ENCODE measurements at regions not wholly inside any gene's neighbourhood (a gene's known extent, or its start where the extent isn't known, plus 50 kb on each side); places are given as distances from the start of the nearest gene placed in this dataset.

- DNase-seq (ENCODE audit: low spot score), result no peak
These were observed 110.4 kb upstream of the RAB27B start for GRCh38 chr18:54717673-54718407.

- DNase-seq (ENCODE audit: low spot score), result no peak
These were observed 109.9 kb upstream of the RAB27B start for GRCh38 chr18:54718408-54718773.

GRCh38 chr18:54720620-54721019 is 107.7 kb upstream of the RAB27B start:
- no peak for DNase-seq (ENCODE audit: low spot score)

GRCh38 chr18:54726143-54726542 is 102.1 kb upstream of the RAB27B start:
- no peak for DNase-seq (ENCODE audit: low spot score)

GRCh38 chr18:54734059-54734458 is 94.2 kb upstream of the RAB27B start:
- DNase-seq (ENCODE audit: low spot score), result no peak

- DNase-seq (ENCODE audit: low spot score), result no peak
These were observed 91.3 kb upstream of the RAB27B start for GRCh38 chr18:54736981-54737380.

- DNase-seq (ENCODE audit: low spot score), result no peak
These were observed 90.3 kb upstream of the RAB27B start for GRCh38 chr18:54737986-54738385.

- DNase-seq (ENCODE audit: low spot score), result no peak
These were observed 88.8 kb upstream of the RAB27B start for GRCh38 chr18:54739476-54739875.

GRCh38 chr18:54740136-54740846 is 88.0 kb upstream of the RAB27B start:
- DNase-seq (ENCODE audit: low spot score), result no peak

- no peak for DNase-seq (ENCODE audit: low spot score)
These were observed 86.2 kb upstream of the RAB27B start for GRCh38 chr18:54742120-54742519.

- no peak for DNase-seq (ENCODE audit: low spot score)
These were observed 85.3 kb upstream of the RAB27B start for GRCh38 chr18:54742659-54743604.

- no peak for DNase-seq (ENCODE audit: low spot score)
These were observed 84.7 kb upstream of the RAB27B start for GRCh38 chr18:54743605-54743995.

- DNase-seq (ENCODE audit: low spot score), result no peak
These were observed 79.0 kb upstream of the RAB27B start for GRCh38 chr18:54749291-54749690.

GRCh38 chr18:54750350-54750749 is 77.9 kb upstream of the RAB27B start:
- no peak for DNase-seq (ENCODE audit: low spot score)

GRCh38 chr18:54752185-54752584 is 76.1 kb upstream of the RAB27B start:
- no peak for DNase-seq (ENCODE audit: low spot score)

- DNase-seq (ENCODE audit: low spot score), result no peak
These were observed 72.8 kb upstream of the RAB27B start for GRCh38 chr18:54755456-54755855.

- no peak for DNase-seq (ENCODE audit: low spot score)
These were observed 65.9 kb upstream of the RAB27B start for GRCh38 chr18:54762386-54762785.

- DNase-seq (ENCODE audit: low spot score), result no peak
These were observed 63.5 kb upstream of the RAB27B start for GRCh38 chr18:54764786-54765185.

GRCh38 chr18:54765636-54766375 is 62.5 kb upstream of the RAB27B start:
- DNase-seq (ENCODE audit: low spot score), result no peak

- DNase-seq (ENCODE audit: low spot score), result no peak
These were observed 61.6 kb upstream of the RAB27B start for GRCh38 chr18:54766634-54767033.

GRCh38 chr18:54767098-54767497 is 61.2 kb upstream of the RAB27B start:
- DNase-seq (ENCODE audit: low spot score), result no peak

All from HuH-7.5 (cell line).